PC-9 (cell line): ENCODE measurements at regions not wholly inside any gene's neighbourhood (a gene's known extent, or its start where the extent isn't known, plus 50 kb on each side); places are given as distances from the start of the nearest gene placed in this dataset.

Source experiments
- BruUV-seq: library from RNA; stranded (reverse); fragments of 400-500 nt; replicated peaks from 2 replicates; lab custom pipeline; 2021; lab: Mats Ljungman, UMichigan
- CTCF ChIA-PET: fragments of 300-600 bp; sonication (Branson Sonifier 250); formaldehyde crosslinking; loops from one replicate; lab custom pipeline; 2022; ENCODE audit warnings: antibody characterized with exemption; lab: Charles Lee
- POLR2A ChIA-PET: fragments of 300-600 bp; sonication (Branson Sonifier 250); formaldehyde crosslinking; loops from one replicate; lab custom pipeline; 2022; ENCODE audit warnings: antibody characterized with exemption; ENCODE audit not compliant: unreplicated experiment; lab: Charles Lee
- DNase-seq, 2 experiments: peaks; one replicate each; pipeline versions ENCODE4 v3.0.0 to v3.0.0-alpha.2; 2015 to 2022; ENCODE audit warnings: mixed read lengths in 1 of 2
- H2AFZ ChIP-seq: fragments of 200-600 bp; sonication (generic); 2 replicates; pipeline ENCODE4 v1.8.1; 2017; ENCODE audit warnings: antibody characterized with exemption
- H3F3A ChIP-seq: fragments of 200-600 bp; sonication (generic); 2 replicates; pipeline ENCODE4 v1.8.1; 2017; ENCODE audit warnings: antibody characterized with exemption, mild to moderate bottlenecking, low read depth; ENCODE audit not compliant: insufficient read depth
- H3K27ac ChIP-seq: fragments of 200-600 bp; sonication (generic); 2 replicates; pipeline ENCODE4 v1.6.1; 2016; ENCODE audit warnings: mixed run types
- H3K27me3 ChIP-seq: fragments of 200-600 bp; sonication (generic); 2 replicates; pipeline ENCODE4 v1.6.1; 2016; ENCODE audit warnings: low read depth, mixed run types; ENCODE audit not compliant: insufficient read depth
- H3K36me3 ChIP-seq: fragments of 200-600 bp; sonication (generic); 2 replicates; pipeline ENCODE4 v1.6.1; 2016; ENCODE audit warnings: low read depth, mixed run types
- H3K4me1 ChIP-seq: fragments of 200-600 bp; sonication (generic); replicated peaks from 2 replicates; pipeline ENCODE4 v1.6.1; 2016; ENCODE audit warnings: mixed run types; ENCODE audit not compliant: insufficient read depth
- H3K4me2 ChIP-seq: fragments of 200-600 bp; sonication (generic); 2 replicates; pipeline ENCODE4 v1.6.1; 2017; ENCODE audit warnings: mixed run types
- H3K4me3 ChIP-seq: fragments of 200-600 bp; sonication (generic); 2 replicates; pipeline ENCODE4 v1.6.1; 2016; ENCODE audit warnings: mixed run types
- H3K79me2 ChIP-seq: fragments of 200-600 bp; sonication (generic); 2 replicates; pipeline ENCODE4 v1.6.1; 2017; ENCODE audit warnings: low read depth, mixed run types
- H3K9me2 ChIP-seq: fragments of 200-600 bp; sonication (generic); 2 replicates; pipeline ENCODE4 v1.8.1; 2017; ENCODE audit warnings: mild to moderate bottlenecking; ENCODE audit not compliant: insufficient read depth
- H3K9me3 ChIP-seq: fragments of 200-600 bp; sonication (generic); 2 replicates; pipeline ENCODE4 v1.8.1; 2016; ENCODE audit warnings: low read depth; ENCODE audit not compliant: insufficient read depth
- H4K20me1 ChIP-seq: fragments of 200-600 bp; sonication (generic); 2 replicates; pipeline ENCODE4 v1.8.1; 2017; ENCODE audit not compliant: insufficient read depth
- EZH2 ChIP-seq: fragments of 200-600 bp; sonication (generic); IDR thresholded peaks from 2 replicates; pipeline ENCODE4 v1.8.0; 2017; ENCODE audit warnings: antibody characterized with exemption, low read depth
- intact Hi-C: fragments of 100-400 bp; cut with micrococcal nuclease; formaldehyde crosslinking; loops from one replicate; pipeline ENCODE4 v1.10.0; 2022; ENCODE audit not compliant: unreplicated experiment
- TF ChIP-seq, protein P1 (sequence below): fragments of 200-600 bp; sonication (generic); conservative IDR thresholded peaks from 2 replicates; pipeline ENCODE4 v1.6.1; 2017; ENCODE audit warnings: mixed run types, antibody characterized with exemption, mild to moderate bottlenecking, moderate library complexity

DNA sequence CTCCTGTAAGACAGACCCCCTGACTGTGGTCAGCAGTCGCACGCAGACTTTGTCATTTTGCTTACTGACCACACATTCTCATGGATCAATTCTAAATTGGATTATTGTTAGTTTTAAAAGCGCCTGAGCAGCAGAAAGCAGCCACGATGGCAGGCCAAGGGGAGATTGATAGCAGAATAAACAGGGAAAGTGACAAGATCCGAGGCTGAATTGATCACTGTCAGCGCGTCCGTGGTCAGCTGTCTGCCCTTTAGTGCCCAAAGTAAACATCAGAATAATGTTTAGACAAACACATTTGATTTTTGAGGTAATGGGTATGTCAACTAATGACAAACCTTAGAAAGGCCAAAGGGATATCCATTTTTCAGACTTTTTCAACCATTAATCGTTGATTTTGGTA, 426.8 kb downstream of the SETD4 start:
- Histone ChIP-seq H3F3A (no peaks in the 10 kb centered on the region), H3K9me3 (no peaks in the 10 kb centered on the region), H4K20me1 (no peaks in the 10 kb centered on the region), H3K4me3 (no peak overlapping the region), H3K27ac (no peak overlapping the region), H2AFZ (no peak overlapping the region), H3K4me1 (no peaks in the 10 kb centered on the region), H3K36me3 (no peaks in the 10 kb centered on the region), H3K9me2 (no peaks in the 10 kb centered on the region), H3K27me3 (no peaks in the 10 kb centered on the region), H3K4me2 (no peak overlapping the region), H3K79me2 (no peaks in the 10 kb centered on the region)
- ChIA-PET POLR2A (no interaction called here), CTCF (no interaction called here)
- no peak for DNase-seq
- intact Hi-C loops = no loop called here
- no TSS peak for BruUV-seq
- TF ChIP-seq, protein P1, sequence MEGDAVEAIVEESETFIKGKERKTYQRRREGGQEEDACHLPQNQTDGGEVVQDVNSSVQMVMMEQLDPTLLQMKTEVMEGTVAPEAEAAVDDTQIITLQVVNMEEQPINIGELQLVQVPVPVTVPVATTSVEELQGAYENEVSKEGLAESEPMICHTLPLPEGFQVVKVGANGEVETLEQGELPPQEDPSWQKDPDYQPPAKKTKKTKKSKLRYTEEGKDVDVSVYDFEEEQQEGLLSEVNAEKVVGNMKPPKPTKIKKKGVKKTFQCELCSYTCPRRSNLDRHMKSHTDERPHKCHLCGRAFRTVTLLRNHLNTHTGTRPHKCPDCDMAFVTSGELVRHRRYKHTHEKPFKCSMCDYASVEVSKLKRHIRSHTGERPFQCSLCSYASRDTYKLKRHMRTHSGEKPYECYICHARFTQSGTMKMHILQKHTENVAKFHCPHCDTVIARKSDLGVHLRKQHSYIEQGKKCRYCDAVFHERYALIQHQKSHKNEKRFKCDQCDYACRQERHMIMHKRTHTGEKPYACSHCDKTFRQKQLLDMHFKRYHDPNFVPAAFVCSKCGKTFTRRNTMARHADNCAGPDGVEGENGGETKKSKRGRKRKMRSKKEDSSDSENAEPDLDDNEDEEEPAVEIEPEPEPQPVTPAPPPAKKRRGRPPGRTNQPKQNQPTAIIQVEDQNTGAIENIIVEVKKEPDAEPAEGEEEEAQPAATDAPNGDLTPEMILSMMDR = no peak
- TF ChIP-seq EZH2 = no peak

DNA sequence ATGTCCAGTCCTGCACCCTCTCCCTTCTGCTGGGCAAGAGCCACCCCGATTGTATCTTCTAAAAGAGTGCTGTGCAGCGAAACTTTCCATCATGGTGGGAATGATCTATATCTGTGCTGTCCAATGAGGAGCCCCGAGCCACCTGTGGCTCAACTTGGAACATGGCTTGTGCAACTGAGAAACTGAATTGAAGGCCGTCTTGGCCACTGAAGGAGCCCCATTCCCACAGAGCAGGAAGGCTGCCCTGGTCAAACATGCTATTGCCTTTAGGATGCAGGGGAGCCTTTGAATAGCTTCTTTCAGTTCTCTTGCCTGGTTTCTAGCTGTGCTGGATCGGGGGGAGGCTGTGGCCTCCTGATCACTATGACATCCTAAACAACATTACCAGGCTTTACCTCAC, 427.6 kb downstream of the SETD4 start:
- TF ChIP-seq, protein P1 = no peak
- Histone ChIP-seq H2AFZ (no peak overlapping the region), H3K4me3 (no peak overlapping the region), H3F3A (no peaks in the 10 kb centered on the region), H3K27ac (no peak overlapping the region), H3K9me2 (no peaks in the 10 kb centered on the region), H3K27me3 (no peaks in the 10 kb centered on the region), H3K36me3 (no peaks in the 10 kb centered on the region), H3K9me3 (no peaks in the 10 kb centered on the region), H4K20me1 (no peaks in the 10 kb centered on the region), H3K4me1 (no peaks in the 10 kb centered on the region), H3K4me2 (no peak overlapping the region), H3K79me2 (no peaks in the 10 kb centered on the region)
- no peak for DNase-seq
- ChIA-PET POLR2A (no interaction called here), CTCF (no interaction called here)
- no TSS peak for BruUV-seq
- intact Hi-C loops = no loop called here

DNA sequence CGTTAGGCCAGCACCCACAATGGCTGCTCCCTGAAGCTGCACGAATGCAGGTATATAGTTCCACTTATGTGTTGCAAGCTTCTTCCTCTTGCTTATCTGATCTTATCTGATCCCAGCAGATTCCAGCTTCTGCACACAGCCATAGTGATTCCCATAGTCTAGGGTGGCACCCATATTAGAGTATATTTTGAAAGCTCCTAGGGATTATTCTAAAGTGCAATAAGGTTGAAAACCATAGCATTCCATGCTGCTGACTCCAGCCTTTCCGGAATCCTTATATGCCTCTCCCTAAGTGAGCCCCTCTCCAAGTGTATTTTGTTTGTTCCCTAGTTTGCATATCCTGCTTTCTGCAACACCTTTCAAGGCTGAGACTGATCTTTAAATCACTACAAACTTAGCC, 432.0 kb downstream of the SETD4 start:
- no peaks in the 10 kb centered on the region for H3F3A ChIP-seq
- H3K9me2 ChIP-seq = no peaks in the 10 kb centered on the region
- H3K4me3 ChIP-seq = no peak overlapping the region
- intact Hi-C loops = no loop called here
- no peak for DNase-seq
- ChIA-PET CTCF (no interaction called here), POLR2A (no interaction called here)
- H3K4me1 ChIP-seq = no peaks in the 10 kb centered on the region
- H3K27me3 ChIP-seq = no peaks in the 10 kb centered on the region
- no peaks in the 10 kb centered on the region for H3K36me3 ChIP-seq
- no peaks in the 10 kb centered on the region for H3K9me3 ChIP-seq
- H3K27ac ChIP-seq = no peak overlapping the region
- TF ChIP-seq, protein P1 = no peak
- TF ChIP-seq EZH2 = no peak
- BruUV-seq = no TSS peak
- H4K20me1 ChIP-seq = no peaks in the 10 kb centered on the region
- no peak overlapping the region for H3K4me2 ChIP-seq
- no peak overlapping the region for H2AFZ ChIP-seq
- H3K79me2 ChIP-seq = no peaks in the 10 kb centered on the region
